Choroid plexus epithelial cell (primary cell): ENCODE measurements at regions not wholly inside any gene's neighbourhood (a gene's known extent, or its start where the extent isn't known, plus 50 kb on each side); places are given as distances from the start of the nearest gene placed in this dataset.

Experiments used
- DNase-seq: peaks from one replicate; pipeline ENCODE4 v3.0.0-alpha.2; 2010; ENCODE audit warnings: low read depth
- H3K4me3 ChIP-seq: 2 replicates; pipeline ENCODE4 v1.5.1; 2011; ENCODE audit warnings: low read depth, mild to moderate bottlenecking, control low read depth, low read length, moderate library complexity
- TF ChIP-seq, protein P1 (sequence below): conservative IDR thresholded peaks from 2 replicates; pipeline ENCODE4 v1.5.1; 2011; ENCODE audit warnings: low read depth, mild to moderate bottlenecking, control low read depth, inconsistent platforms, low read length, moderate library complexity

- TF ChIP-seq, protein P1, sequence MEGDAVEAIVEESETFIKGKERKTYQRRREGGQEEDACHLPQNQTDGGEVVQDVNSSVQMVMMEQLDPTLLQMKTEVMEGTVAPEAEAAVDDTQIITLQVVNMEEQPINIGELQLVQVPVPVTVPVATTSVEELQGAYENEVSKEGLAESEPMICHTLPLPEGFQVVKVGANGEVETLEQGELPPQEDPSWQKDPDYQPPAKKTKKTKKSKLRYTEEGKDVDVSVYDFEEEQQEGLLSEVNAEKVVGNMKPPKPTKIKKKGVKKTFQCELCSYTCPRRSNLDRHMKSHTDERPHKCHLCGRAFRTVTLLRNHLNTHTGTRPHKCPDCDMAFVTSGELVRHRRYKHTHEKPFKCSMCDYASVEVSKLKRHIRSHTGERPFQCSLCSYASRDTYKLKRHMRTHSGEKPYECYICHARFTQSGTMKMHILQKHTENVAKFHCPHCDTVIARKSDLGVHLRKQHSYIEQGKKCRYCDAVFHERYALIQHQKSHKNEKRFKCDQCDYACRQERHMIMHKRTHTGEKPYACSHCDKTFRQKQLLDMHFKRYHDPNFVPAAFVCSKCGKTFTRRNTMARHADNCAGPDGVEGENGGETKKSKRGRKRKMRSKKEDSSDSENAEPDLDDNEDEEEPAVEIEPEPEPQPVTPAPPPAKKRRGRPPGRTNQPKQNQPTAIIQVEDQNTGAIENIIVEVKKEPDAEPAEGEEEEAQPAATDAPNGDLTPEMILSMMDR = no peak
Observed at GRCh38 chr2:144333143-144333555, 186.8 kb downstream of the ZEB2 start.

GRCh38 chr2:144332356-144333142 lies 187.4 kb downstream of the ZEB2 start:
- peak; percentile 88 for DNase-seq
- TF ChIP-seq, protein P1 = no peak
- peak overlapping the region; percentile 76 for H3K4me3 ChIP-seq

More at GRCh38 chr2:144333143-144333555, 186.8 kb downstream of the ZEB2 start:
- H3K4me3 ChIP-seq = peak overlapping the region; percentile 73
- DNase-seq = no peak

DNA sequence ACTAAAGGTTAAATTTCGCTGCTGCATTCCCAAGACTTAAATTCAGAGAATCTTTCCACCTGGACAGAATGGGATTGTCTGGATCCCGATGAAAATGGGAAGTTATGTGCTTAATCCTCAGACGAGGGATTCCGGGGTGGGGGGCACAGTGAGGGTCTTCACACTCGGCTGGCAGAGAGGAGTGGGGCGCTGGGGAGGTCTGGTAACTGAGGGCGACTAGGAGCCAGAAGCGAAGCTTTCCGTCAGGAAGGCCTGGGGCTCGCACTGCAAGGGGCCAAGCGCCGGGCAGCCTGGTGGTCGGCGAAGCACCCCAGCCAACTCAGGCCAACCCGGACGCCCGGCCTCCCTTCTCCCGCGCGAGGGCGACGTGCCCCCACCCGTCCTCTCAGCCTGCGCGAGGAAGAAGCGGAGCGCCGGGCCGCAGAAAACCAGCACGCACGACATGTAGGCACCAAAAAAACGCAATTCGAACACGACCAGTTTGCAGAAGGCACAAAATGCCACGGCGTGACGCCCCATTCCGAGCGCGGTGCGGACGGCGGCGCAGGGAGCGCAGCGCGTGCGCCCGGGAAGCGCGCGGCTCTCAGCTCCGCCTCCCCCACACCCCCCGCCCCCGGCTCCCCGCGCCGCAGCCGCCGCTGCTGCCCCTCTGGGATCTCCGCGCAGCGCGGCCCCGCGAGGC lies 188.1 kb downstream of the ZEB2 start:
- H3K4me3 ChIP-seq = peak overlapping the region; percentile 76
- TF ChIP-seq, protein P1 = peak; percentile 44
- no peak for DNase-seq

DNA sequence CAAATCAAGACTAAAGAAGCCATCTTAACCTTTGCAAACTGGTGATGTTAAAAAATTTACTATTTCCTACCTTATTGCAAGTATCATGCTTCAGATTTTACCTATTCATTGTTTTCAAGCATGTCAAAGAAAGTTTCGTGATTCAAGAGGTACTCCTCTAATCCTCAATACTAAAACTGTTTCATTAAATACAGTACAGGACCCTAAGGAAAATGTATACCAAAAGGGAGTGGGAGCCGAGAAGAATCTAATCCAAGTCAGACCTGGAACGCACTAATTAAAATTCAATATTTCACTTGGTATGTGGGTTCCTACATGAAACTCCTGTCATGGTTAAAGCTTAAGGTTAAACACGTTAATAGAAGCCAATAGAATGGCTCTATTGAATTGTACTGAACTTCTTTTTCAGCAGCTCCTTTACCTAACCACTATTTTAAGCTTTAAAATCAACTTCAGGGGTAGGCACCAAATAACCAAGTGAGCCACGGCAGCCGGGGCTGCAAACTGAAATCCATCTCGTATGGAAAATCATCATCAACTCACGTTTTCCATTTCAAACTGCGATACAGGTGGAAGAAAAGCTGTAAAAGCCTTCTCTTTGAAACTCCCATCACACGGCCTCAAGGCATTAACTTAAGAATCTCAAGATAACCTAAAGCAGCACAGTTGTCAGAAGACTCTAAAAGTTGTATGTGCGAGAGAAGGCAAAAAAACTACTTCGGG lies 188.8 kb downstream of the ZEB2 start:
- peak; percentile 35 for DNase-seq
- TF ChIP-seq, protein P1 = no peak
- H3K4me3 ChIP-seq = peak overlapping the region; percentile 76

GRCh38 chr2:144329472-144329871 lies 190.4 kb downstream of the ZEB2 start:
- no peak for DNase-seq
- TF ChIP-seq, protein P1 = no peak
- H3K4me3 ChIP-seq = no peak overlapping the region

DNA sequence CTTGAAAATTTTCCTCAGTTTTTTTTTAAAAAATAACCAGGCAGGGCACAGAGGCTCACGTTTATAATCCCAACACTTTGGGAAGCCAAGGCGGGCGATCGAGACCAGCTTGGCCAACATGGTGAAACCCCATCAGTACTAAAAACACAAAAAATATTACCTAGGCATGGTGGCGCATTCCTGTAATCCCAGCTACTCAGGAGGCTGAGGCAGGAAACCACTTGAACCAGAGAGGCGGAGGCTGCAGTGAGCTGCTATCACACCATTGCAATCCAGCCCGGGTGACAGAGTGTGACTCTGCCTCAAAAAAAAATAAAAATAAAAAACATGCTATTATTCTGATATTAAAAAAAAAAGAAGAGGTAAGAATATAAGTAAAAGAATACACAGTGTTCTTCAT lies 191.0 kb downstream of the ZEB2 start:
- TF ChIP-seq, protein P1 = no peak
- H3K4me3 ChIP-seq = no peak overlapping the region
- DNase-seq = no peak
